ENCODE measurements at regions not wholly inside any gene's neighbourhood (a gene's known extent, or its start where the extent isn't known, plus 50 kb on each side); places are given as distances from the start of the nearest gene placed in this dataset.

- no peak for TF ChIP-seq CREB5 (CRISPR knock-in tag; IDR thresholded peaks at IDR 0.05; ENCODE audit: low read depth)
- no peak for TF ChIP-seq BACH2 (CRISPR knock-in tag; IDR thresholded peaks at IDR 0.05; ENCODE audit: borderline replicate concordance)
- no peak for TF ChIP-seq SNAI2 (CRISPR knock-in tag; IDR thresholded peaks at IDR 0.05)
Measured at GRCh38 chr10:44313761-44314165, 71.1 kb downstream of the CXCL12 start (continued).

- TF ChIP-seq ZNF565 (CRISPR knock-in tag; conservative IDR thresholded peaks at IDR 0.05; ENCODE audit: low read depth) (no peak), BACH2 (CRISPR knock-in tag; IDR thresholded peaks at IDR 0.05; ENCODE audit: borderline replicate concordance) (no peak), ARNTL (CRISPR knock-in tag; IDR thresholded peaks at IDR 0.05; ENCODE audit: borderline replicate concordance, low read depth) (no peak), TOX (CRISPR knock-in tag; IDR thresholded peaks at IDR 0.05; ENCODE audit: borderline replicate concordance) (no peak), ESRRG (CRISPR knock-in tag; IDR thresholded peaks at IDR 0.05) (no peak), OSR1 (CRISPR knock-in tag; IDR thresholded peaks at IDR 0.05) (no peak), ZFP3 (CRISPR knock-in tag; IDR thresholded peaks at IDR 0.05) (no peak), TSHZ2 (CRISPR knock-in tag; IDR thresholded peaks at IDR 0.05) (no peak)
- no peak for ATAC-seq
Measured at GRCh38 chr10:44312401-44312800, 72.5 kb downstream of the CXCL12 start.

GRCh38 chr10:44311563-44312051 lies 73.3 kb downstream of the CXCL12 start:
- ATAC-seq, result no peak
- TF ChIP-seq ZNF70 (CRISPR knock-in tag; IDR thresholded peaks at IDR 0.05), result no peak
- TF ChIP-seq TOX (CRISPR knock-in tag; IDR thresholded peaks at IDR 0.05; ENCODE audit: borderline replicate concordance), result no peak

GRCh38 chr10:44310762-44311562 lies 73.9 kb downstream of the CXCL12 start:
- TF ChIP-seq CSDC2 (CRISPR knock-in tag; IDR thresholded peaks at IDR 0.05) (no peak), SNAI2 (CRISPR knock-in tag; IDR thresholded peaks at IDR 0.05) (no peak), PPARA (CRISPR knock-in tag; IDR thresholded peaks at IDR 0.05; ENCODE audit: borderline replicate concordance) (no peak), TCF4 (CRISPR knock-in tag; IDR thresholded peaks at IDR 0.05; ENCODE audit: borderline replicate concordance) (no peak), OSR1 (CRISPR knock-in tag; IDR thresholded peaks at IDR 0.05) (no peak), ARNTL (CRISPR knock-in tag; IDR thresholded peaks at IDR 0.05; ENCODE audit: borderline replicate concordance, low read depth) (no peak), ZC3H10 (CRISPR knock-in tag; IDR thresholded peaks at IDR 0.05) (no peak), ZFP30 (CRISPR knock-in tag; IDR thresholded peaks at IDR 0.05) (no peak), POU6F1 (CRISPR knock-in tag; IDR thresholded peaks at IDR 0.05; ENCODE audit: borderline replicate concordance, low read depth) (no peak), TSHZ2 (CRISPR knock-in tag; IDR thresholded peaks at IDR 0.05) (no peak), ZNF8 (CRISPR knock-in tag; IDR thresholded peaks at IDR 0.05) (no peak), CSRNP3 (CRISPR knock-in tag; IDR thresholded peaks at IDR 0.05) (no peak)
- ATAC-seq, result peak; percentile 98

Data from SK-N-SH treated with all-trans-retinoic acid at 6 μM for 48 hours (cell line).